Memory B cell (primary cell): ENCODE measurements at regions not wholly inside any gene's neighbourhood (a gene's known extent, or its start where the extent isn't known, plus 50 kb on each side); places are given as distances from the start of the nearest gene placed in this dataset.
"Not testable (repeated sequence)": the region's sequence is repeated elsewhere in the genome, so short reads cannot be mapped to it uniquely, and the experiment has no call there.

Experiments
- ATAC-seq: fragments of 150-1000 bp; cut with Tn5 transposase; 2 replicates; pipeline ENCODE4 v1.10.0; 2021; ENCODE audit warnings: low read depth, mild to moderate bottlenecking, moderate library complexity
- DNase-seq, 2 donors: peaks; one replicate each; pipeline ENCODE4 v3.0.0; 2022; ENCODE audit warnings: low spot score in 2 of 2
- H3K27ac Mint-ChIP-seq: one replicate; pipeline ENCODE4 v1.8.0; 2022; ENCODE audit warnings: mild to moderate bottlenecking, moderate library complexity, mixed read lengths
- H3K27me3 Mint-ChIP-seq: one replicate; pipeline ENCODE4 v1.8.0; 2022; ENCODE audit warnings: mixed read lengths
- H3K36me3 Mint-ChIP-seq: one replicate; pipeline ENCODE4 v1.8.0; 2022; ENCODE audit warnings: mild to moderate bottlenecking, mixed read lengths
- H3K4me1 Mint-ChIP-seq: one replicate; pipeline ENCODE4 v1.8.0; 2022; ENCODE audit warnings: mixed read lengths
- H3K4me3 Mint-ChIP-seq: one replicate; pipeline ENCODE4 v1.8.0; 2022; ENCODE audit warnings: mild to moderate bottlenecking, moderate library complexity, mixed read lengths
- H3K9me3 Mint-ChIP-seq: one replicate; pipeline ENCODE4 v1.8.0; 2022; ENCODE audit warnings: mixed read lengths

DNA sequence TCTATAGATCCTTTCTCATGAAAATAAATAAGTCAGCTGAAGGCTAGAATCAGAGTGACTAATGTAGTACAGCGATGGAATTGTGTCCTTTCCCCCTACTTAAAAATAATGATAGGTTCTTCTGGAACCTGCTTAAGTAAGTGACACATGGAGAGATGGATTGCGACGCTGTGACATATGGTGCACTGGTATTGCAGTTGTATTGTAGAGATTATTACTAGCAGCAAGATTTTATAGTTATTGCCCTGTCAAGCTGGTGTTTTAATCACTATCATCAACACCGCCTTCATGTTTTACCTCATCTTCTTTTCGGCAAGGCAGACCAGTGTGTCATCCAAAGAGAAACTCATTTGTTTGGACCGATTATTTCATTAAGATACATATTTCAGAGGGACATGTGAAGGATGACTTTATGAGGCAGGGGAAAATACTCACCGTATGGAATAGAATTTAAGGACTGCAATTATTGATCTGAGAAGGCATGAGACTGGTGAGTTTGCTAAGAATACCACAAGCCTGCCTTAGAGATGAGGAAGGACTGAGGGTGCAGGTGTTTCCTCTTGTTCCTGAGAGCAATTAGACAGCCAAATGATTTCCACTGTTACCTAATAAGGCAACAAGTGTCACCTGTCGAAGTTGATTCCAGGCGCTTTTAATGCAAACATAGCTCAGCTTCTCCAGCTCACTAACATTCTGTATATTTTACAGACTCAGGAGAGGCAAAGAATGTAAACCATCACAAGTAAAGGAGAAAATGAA lies 1855.5 kb downstream of the MAT2B start:
- H3K27me3 Mint-ChIP-seq: no peaks in the 10 kb centered on the region
- H3K4me3 Mint-ChIP-seq: no peak overlapping the region
- H3K4me1 Mint-ChIP-seq: no peaks in the 10 kb centered on the region
- no peak for ATAC-seq
- H3K27ac Mint-ChIP-seq: no peak overlapping the region
- no peaks in the 10 kb centered on the region for H3K36me3 Mint-ChIP-seq
- no peak for DNase-seq
- peaks cover 5% of the 10 kb centered on the region for H3K9me3 Mint-ChIP-seq

- Mint-ChIP-seq H3K9me3 (peaks cover 2% of the 10 kb centered on the region), H3K4me1 (no peaks in the 10 kb centered on the region), H3K27me3 (no peaks in the 10 kb centered on the region), H3K27ac (no peak overlapping the region), H3K36me3 (no peaks in the 10 kb centered on the region), H3K4me3 (no peak overlapping the region)
- DNase-seq: no peak
- ATAC-seq: no peak
Measured at GRCh38 chr5:165370233-165370632, 1864.8 kb downstream of the MAT2B start.

DNA sequence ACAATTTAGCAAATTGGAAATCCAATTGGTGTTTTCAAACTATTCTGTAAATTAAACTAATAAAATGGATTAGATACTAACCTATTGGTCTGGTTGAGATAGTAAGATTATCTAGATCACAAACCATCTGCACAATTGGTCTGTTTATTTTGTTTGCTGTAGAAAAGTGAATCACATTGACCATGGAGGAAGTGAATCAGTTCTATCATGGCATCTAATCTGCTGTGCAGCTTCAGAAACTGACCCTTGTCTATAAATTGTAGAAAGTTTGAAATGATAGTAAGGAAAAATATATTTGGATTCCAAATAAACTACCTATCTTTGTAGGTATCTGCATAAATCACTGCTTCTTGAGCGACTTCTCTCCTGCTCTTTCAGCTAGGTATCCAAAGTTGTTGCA lies 1865.4 kb downstream of the MAT2B start:
- Mint-ChIP-seq H3K27me3 (no peaks in the 10 kb centered on the region), H3K27ac (no peak overlapping the region), H3K9me3 (no peaks in the 10 kb centered on the region), H3K4me1 (no peaks in the 10 kb centered on the region), H3K4me3 (no peak overlapping the region), H3K36me3 (no peaks in the 10 kb centered on the region)
- no peak for DNase-seq
- ATAC-seq: no peak

DNA sequence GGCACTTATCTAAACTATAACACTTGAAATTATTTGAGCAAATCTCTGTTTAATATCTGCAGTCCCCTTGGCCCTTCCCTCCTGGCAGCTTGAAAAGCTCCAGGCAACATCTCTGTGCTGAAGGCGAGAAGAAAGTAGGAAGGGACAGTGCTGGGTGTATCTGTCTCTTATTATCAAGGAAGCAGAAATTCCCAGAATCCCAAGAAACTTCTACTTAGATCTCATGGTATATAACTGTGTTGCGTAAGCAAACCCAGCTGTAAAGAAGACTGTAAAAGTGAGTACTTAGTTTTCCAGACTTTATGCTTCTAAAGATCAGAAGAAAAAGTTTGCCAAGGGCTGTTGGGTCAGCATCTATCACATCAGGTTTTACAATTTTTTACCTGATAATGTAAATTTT lies 1869.8 kb downstream of the MAT2B start:
- H3K27me3 Mint-ChIP-seq: no peaks in the 10 kb centered on the region
- H3K9me3 Mint-ChIP-seq: no peaks in the 10 kb centered on the region
- no peak overlapping the region for H3K4me3 Mint-ChIP-seq
- no peak for DNase-seq
- H3K27ac Mint-ChIP-seq: no peak overlapping the region
- H3K4me1 Mint-ChIP-seq: no peaks in the 10 kb centered on the region
- no peaks in the 10 kb centered on the region for H3K36me3 Mint-ChIP-seq
- ATAC-seq: no peak

- no peak for ATAC-seq
- Mint-ChIP-seq H3K27ac (no peak overlapping the region), H3K4me1 (no peaks in the 10 kb centered on the region), H3K36me3 (no peaks in the 10 kb centered on the region), H3K9me3 (peaks cover 13% of the 10 kb centered on the region), H3K27me3 (no peaks in the 10 kb centered on the region), H3K4me3 (no peak overlapping the region)
- DNase-seq: no peak
Measured at GRCh38 chr5:165393839-165394238, 1888.4 kb downstream of the MAT2B start.

GRCh38 chr5:165397516-165397915 lies 1892.1 kb downstream of the MAT2B start:
- no peak overlapping the region for H3K4me3 Mint-ChIP-seq
- H3K36me3 Mint-ChIP-seq: no peaks in the 10 kb centered on the region
- ATAC-seq (no peak), DNase-seq (no peak)
- no peak overlapping the region for H3K27ac Mint-ChIP-seq
- H3K4me1 Mint-ChIP-seq: no peaks in the 10 kb centered on the region
- no peaks in the 10 kb centered on the region for H3K27me3 Mint-ChIP-seq
- H3K9me3 Mint-ChIP-seq: peaks cover 5% of the 10 kb centered on the region

GRCh38 chr5:165400086-165400485 lies 1894.7 kb downstream of the MAT2B start:
- ATAC-seq (no peak), DNase-seq (no peak)
- no peak overlapping the region for H3K27ac Mint-ChIP-seq
- H3K4me1 Mint-ChIP-seq: no peaks in the 10 kb centered on the region
- no peaks in the 10 kb centered on the region for H3K36me3 Mint-ChIP-seq
- peaks cover 7% of the 10 kb centered on the region for H3K9me3 Mint-ChIP-seq
- H3K4me3 Mint-ChIP-seq: no peak overlapping the region
- H3K27me3 Mint-ChIP-seq: no peaks in the 10 kb centered on the region

GRCh38 chr5:165404917-165405316 lies 1899.5 kb downstream of the MAT2B start:
- no peaks in the 10 kb centered on the region for H3K4me1 Mint-ChIP-seq
- ATAC-seq (no peak), DNase-seq (no peak)
- no peaks in the 10 kb centered on the region for H3K36me3 Mint-ChIP-seq
- peaks cover 5% of the 10 kb centered on the region for H3K9me3 Mint-ChIP-seq
- H3K27me3 Mint-ChIP-seq: no peaks in the 10 kb centered on the region
- H3K4me3 Mint-ChIP-seq: no peak overlapping the region
- H3K27ac Mint-ChIP-seq: no peak overlapping the region

DNA sequence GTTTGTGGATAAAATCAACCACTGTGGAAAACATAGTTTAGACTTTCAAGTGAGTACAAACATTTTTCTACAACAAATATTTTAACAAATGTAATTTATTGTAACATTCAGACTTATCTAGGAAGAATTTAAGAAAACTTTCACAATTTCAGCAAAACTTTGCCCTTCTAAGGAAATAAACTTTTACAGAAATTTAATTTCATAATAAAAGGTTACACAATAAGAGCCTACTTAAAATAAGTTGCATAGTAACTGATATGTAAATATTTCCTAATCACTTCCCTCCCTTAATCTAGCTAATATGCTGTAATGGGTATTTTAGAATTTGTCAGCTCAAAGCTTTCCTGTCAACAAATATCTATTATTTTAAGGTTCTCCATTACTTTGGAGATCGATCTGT lies 1899.9 kb downstream of the MAT2B start:
- peaks cover 5% of the 10 kb centered on the region for H3K9me3 Mint-ChIP-seq
- no peak overlapping the region for H3K4me3 Mint-ChIP-seq
- H3K27me3 Mint-ChIP-seq: no peaks in the 10 kb centered on the region
- ATAC-seq (no peak), DNase-seq (no peak)
- no peak overlapping the region for H3K27ac Mint-ChIP-seq
- H3K4me1 Mint-ChIP-seq: no peaks in the 10 kb centered on the region
- no peaks in the 10 kb centered on the region for H3K36me3 Mint-ChIP-seq

DNA sequence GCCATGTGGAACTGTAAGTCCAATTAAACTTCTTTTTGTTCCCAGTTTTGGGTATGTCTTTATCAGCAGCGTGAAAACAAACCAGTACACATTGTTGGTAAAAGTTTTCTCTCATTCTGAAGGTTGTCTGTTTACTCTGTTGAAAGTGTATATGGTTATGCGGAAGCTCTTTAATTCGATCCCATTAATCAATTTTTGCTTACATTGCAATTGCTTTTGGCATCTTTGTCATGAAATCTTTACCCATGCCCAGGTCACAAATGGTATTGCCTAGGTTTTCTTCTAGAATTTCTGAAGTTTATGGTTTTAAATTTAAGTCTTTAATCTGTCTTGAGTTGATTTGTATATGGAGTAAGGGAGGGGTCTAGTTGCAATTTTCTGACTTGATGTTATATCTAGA lies 1901.9 kb downstream of the MAT2B start:
- Mint-ChIP-seq H3K27ac (no peak overlapping the region), H3K27me3 (no peaks in the 10 kb centered on the region), H3K9me3 (peaks cover 5% of the 10 kb centered on the region), H3K4me1 (no peaks in the 10 kb centered on the region), H3K4me3 (no peak overlapping the region), H3K36me3 (no peaks in the 10 kb centered on the region)
- DNase-seq (no peak), ATAC-seq (no peak)

GRCh38 chr5:165410476-165410875 lies 1905.1 kb downstream of the MAT2B start:
- H3K27me3 Mint-ChIP-seq: no peaks in the 10 kb centered on the region
- no peak overlapping the region for H3K27ac Mint-ChIP-seq

GRCh38 chr5:165411532-165411931 lies 1906.1 kb downstream of the MAT2B start:
- H3K27ac Mint-ChIP-seq, DNase-seq: not testable (repeated sequence)

More at GRCh38 chr5:165410476-165410875, 1905.1 kb downstream of the MAT2B start:
- ATAC-seq (no peak), DNase-seq (no peak)
- Mint-ChIP-seq H3K36me3 (no peaks in the 10 kb centered on the region), H3K4me3 (no peak overlapping the region), H3K9me3 (peaks cover 4% of the 10 kb centered on the region), H3K4me1 (no peaks in the 10 kb centered on the region)

GRCh38 chr5:165420493-165420892 lies 1915.1 kb downstream of the MAT2B start:
- ATAC-seq (no peak), DNase-seq (no peak)
- H3K27me3 Mint-ChIP-seq: no peaks in the 10 kb centered on the region
- peaks cover 5% of the 10 kb centered on the region for H3K9me3 Mint-ChIP-seq
- H3K4me1 Mint-ChIP-seq: no peaks in the 10 kb centered on the region
- H3K4me3 Mint-ChIP-seq: no peak overlapping the region
- no peaks in the 10 kb centered on the region for H3K36me3 Mint-ChIP-seq
- no peak overlapping the region for H3K27ac Mint-ChIP-seq

More at GRCh38 chr5:165411532-165411931, 1906.1 kb downstream of the MAT2B start:
- H3K9me3 Mint-ChIP-seq, H3K36me3 Mint-ChIP-seq, ATAC-seq, H3K4me3 Mint-ChIP-seq, H3K4me1 Mint-ChIP-seq, H3K27me3 Mint-ChIP-seq: not testable (repeated sequence)

DNA sequence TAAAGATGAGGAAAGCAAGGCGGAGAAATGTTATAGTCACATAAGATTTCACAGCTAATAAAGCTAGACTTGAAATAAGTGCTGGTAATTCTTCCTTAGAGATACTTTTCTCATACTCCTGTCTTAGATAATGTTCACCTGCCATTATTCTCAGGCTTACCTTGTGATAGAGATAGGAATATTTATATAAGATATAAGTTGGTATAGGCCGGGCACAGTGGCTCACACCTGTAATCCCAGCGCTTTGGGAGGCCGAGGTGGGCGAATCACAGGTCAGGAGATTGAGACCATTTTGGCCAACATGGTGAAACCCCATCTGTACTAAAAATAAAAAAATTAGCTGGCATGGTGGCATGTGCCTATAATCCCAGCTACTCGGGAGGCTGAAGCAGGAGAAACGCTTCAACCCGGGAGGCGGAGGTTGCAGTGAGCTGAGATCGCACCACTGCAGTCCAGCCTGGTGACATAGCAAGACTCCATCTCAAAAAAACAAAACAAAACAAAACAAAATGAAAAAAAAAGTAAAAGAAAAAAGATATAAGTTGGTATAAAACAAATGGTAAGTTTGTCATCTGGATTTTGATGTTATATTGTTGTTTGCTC lies 1918.4 kb downstream of the MAT2B start:
- Mint-ChIP-seq H3K9me3 (peaks cover 6% of the 10 kb centered on the region), H3K36me3 (no peaks in the 10 kb centered on the region), H3K4me3 (no peak overlapping the region), H3K27ac (no peak overlapping the region), H3K27me3 (no peaks in the 10 kb centered on the region), H3K4me1 (no peaks in the 10 kb centered on the region)
- no peak for ATAC-seq
- no peak for DNase-seq

GRCh38 chr5:165425594-165425993 lies 1920.2 kb downstream of the MAT2B start:
- ATAC-seq: no peak
- peaks cover 6% of the 10 kb centered on the region for H3K9me3 Mint-ChIP-seq
- no peak for DNase-seq
- no peak overlapping the region for H3K4me3 Mint-ChIP-seq
- H3K27ac Mint-ChIP-seq: no peak overlapping the region
- H3K36me3 Mint-ChIP-seq: no peaks in the 10 kb centered on the region
- no peaks in the 10 kb centered on the region for H3K4me1 Mint-ChIP-seq
- no peaks in the 10 kb centered on the region for H3K27me3 Mint-ChIP-seq
